Lower leg skin (tissue), 4 donors: ENCODE measurements at regions not wholly inside any gene's neighbourhood (a gene's known extent, or its start where the extent isn't known, plus 50 kb on each side); places are given as distances from the start of the nearest gene placed in this dataset.

Source experiments
- DNase-seq, 2 donors: peaks; one replicate each; pipeline ENCODE4 v3.0.0-alpha.2; 2019; ENCODE audit warnings: low spot score in 2 of 2
- H3K4me3 ChIP-seq: fragments of 200-600 bp; sonication (generic); 2 replicates; pipeline ENCODE4 v1.5.1; 2017; ENCODE audit warnings: mild to moderate bottlenecking, low read depth; ENCODE audit not compliant: poor library complexity, severe bottlenecking
- CTCF ChIP-seq, 3 donors: fragments of 450-650 bp; IDR thresholded peaks; one replicate each; pipeline ENCODE4 v1.5.1; 2016; ENCODE audit warnings: antibody characterized with exemption in 3 of 3, mild to moderate bottlenecking in 3 of 3, moderate library complexity in 2 of 3
- POLR2A ChIP-seq, 2 donors: fragments of 450-650 bp; IDR thresholded peaks; one replicate each; pipeline ENCODE4 v1.6.1; 2016 to 2017; ENCODE audit warnings: antibody characterized with exemption in 2 of 2, mild to moderate bottlenecking in 1 of 2, moderate library complexity in 1 of 2
- WGBS, 2 donors: methylation state at CpG; one replicate each; pipeline ENCODE4 v1.1.5; 2018; 5-methylcytosine and 5-hydroxymethylcytosine counted together
- intact Hi-C: fragments of 100-400 bp; cut with DNase I; formaldehyde crosslinking; loops from one replicate; pipeline ENCODE4 v1.15.0; 2023; ENCODE audit warnings: low total_unique reads

- DNase-seq, result no peak
- no peak for TF ChIP-seq CTCF (IDR thresholded peaks at IDR 0.05)
- TF ChIP-seq POLR2A (IDR thresholded peaks at IDR 0.05), result no peak
- intact Hi-C loops, result no loop called here
- WGBS, 2 donors, result 56 to 69% methylated on average over 3 of the region's 3 CpGs
- H3K4me3 ChIP-seq, result no peak overlapping the region
Measured at GRCh38 chr20:59387891-59388290, 87.5 kb downstream of the EDN3 start.

- DNase-seq, result no peak
- WGBS, 2 donors, result 90 to 94% methylated on average over 4 of the region's 4 CpGs
- no peak overlapping the region for H3K4me3 ChIP-seq
- no peak for TF ChIP-seq POLR2A (IDR thresholded peaks at IDR 0.05)
- no peak for TF ChIP-seq CTCF (IDR thresholded peaks at IDR 0.05)
- intact Hi-C loops, result no loop called here
Measured at GRCh38 chr20:59388402-59388801, 88.0 kb downstream of the EDN3 start.

DNA sequence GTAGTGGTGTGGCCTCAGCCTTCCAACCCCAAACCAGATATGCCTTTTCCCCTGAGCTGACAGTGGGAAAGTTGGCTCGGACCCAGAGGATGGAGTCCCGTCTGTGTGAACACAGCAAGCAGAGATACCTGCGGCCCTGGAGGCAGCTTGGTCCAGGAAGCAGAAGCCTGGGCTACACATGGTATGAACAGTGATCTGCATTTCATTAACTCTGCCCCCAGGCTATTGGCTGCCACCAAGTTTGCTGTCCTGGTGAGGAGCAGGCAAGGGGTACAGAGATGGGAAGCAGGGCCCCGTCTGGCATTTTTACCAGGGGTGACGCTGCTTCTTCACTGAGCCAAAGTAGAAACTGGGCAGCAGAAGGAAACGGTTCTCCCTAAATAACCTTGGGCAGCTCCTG is 90.0 kb downstream of the EDN3 start:
- 53 to 65% methylated on average over 6 of the region's 6 CpGs for WGBS, 2 donors
- TF ChIP-seq POLR2A (IDR thresholded peaks at IDR 0.05) (no peak), CTCF (IDR thresholded peaks at IDR 0.05) (no peak)
- intact Hi-C loops, result no loop called here
- no peak overlapping the region for H3K4me3 ChIP-seq
- no peak for DNase-seq

DNA sequence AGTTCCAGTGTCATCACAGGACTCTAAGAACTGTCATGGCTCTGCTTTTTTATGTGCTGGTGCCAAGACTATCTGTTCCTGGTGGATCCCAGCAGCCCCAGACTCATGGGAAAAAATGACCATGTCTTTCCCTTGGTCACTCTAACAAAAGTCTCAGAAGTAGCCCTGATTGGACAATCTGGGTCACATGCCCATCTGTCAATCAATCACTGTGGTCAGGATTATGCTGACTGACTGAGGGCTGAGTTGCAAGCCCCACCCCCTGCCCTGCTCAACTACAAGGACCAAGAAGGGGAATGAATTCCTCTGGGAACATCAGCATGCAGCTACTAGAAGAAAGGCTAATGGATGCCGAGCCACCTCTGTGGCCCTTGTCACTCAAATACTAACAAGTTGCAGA is 91.6 kb downstream of the EDN3 start:
- intact Hi-C loops, result no loop called here
- no peak for DNase-seq
- WGBS, 2 donors, result 73 to 86% methylated on average over 1 of the region's 1 CpG
- TF ChIP-seq POLR2A (IDR thresholded peaks at IDR 0.05) (no peak), CTCF (IDR thresholded peaks at IDR 0.05) (no peak)
- H3K4me3 ChIP-seq, result no peak overlapping the region

GRCh38 chr20:59392736-59393135 is 92.3 kb downstream of the EDN3 start:
- WGBS, 2 donors, result 47 to 59% methylated on average over 4 of the region's 4 CpGs
- DNase-seq, result no peak
- TF ChIP-seq CTCF (IDR thresholded peaks at IDR 0.05) (no peak), POLR2A (IDR thresholded peaks at IDR 0.05) (no peak)
- intact Hi-C loops, result no loop called here
- no peak overlapping the region for H3K4me3 ChIP-seq

DNA sequence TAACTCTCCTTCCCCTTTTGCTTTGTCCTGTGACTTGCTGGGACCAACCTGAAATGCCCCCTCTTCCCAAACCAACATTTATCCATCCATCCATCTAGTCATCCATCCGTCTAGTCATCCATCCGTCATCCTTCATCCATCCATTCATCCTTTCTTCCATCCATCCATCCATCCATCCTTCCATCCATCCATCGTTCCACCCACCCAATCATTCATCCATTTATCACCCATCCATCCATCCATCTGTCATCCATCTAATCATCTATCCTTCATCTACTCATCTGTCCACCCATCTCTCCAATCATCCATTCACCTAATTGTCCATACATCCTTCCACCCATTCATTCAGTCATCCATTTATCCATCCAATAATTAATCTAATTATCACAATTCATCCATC is 92.7 kb downstream of the EDN3 start:
- no peak for DNase-seq
- H3K4me3 ChIP-seq, result no peak overlapping the region
- 89 to 93% methylated on average over 3 of the region's 3 CpGs for WGBS, 2 donors
- TF ChIP-seq POLR2A (IDR thresholded peaks at IDR 0.05) (no peak), CTCF (IDR thresholded peaks at IDR 0.05) (no peak)
- intact Hi-C loops, result no loop called here
